GM06990 (cell line): ENCODE measurements at regions not wholly inside any gene's neighbourhood (a gene's known extent, or its start where the extent isn't known, plus 50 kb on each side); places are given as distances from the start of the nearest gene placed in this dataset.

Experiments
- DNase-seq: peaks from one replicate; pipeline ENCODE4 v3.0.0-alpha.2; 2011; ENCODE audit not compliant: insufficient read length; ENCODE audit errors: extremely low read depth
- H3K27me3 ChIP-seq: replicated peaks from 2 replicates; pipeline ENCODE4 v1.6.0; 2011; ENCODE audit warnings: low read length; ENCODE audit not compliant: control insufficient read depth, insufficient read depth
- H3K36me3 ChIP-seq: 2 replicates; pipeline ENCODE4 v1.5.1; 2011; ENCODE audit warnings: low read length; ENCODE audit not compliant: control insufficient read depth, insufficient read depth
- H3K4me3 ChIP-seq: replicated peaks from 2 replicates; pipeline ENCODE4 v1.5.1; 2011; ENCODE audit warnings: low read depth, mild to moderate bottlenecking, control low read depth, low read length
- CTCF ChIP-seq: IDR thresholded peaks from 2 replicates; pipeline ENCODE4 v1.5.1; 2011; ENCODE audit warnings: low read length, control low read depth, mild to moderate bottlenecking, inconsistent platforms; ENCODE audit not compliant: insufficient read depth, poor library complexity, severe bottlenecking

GRCh38 chr6:95660544-95660943 is 83.2 kb downstream of the MANEA start:
- DNase-seq = no peak
- no peak for TF ChIP-seq CTCF
- no peaks in the 10 kb centered on the region for H3K27me3 ChIP-seq
- no peaks in the 10 kb centered on the region for H3K36me3 ChIP-seq
- no peak overlapping the region for H3K4me3 ChIP-seq

GRCh38 chr6:95670011-95670463 is 92.7 kb downstream of the MANEA start:
- Histone ChIP-seq H3K4me3 (no peak overlapping the region), H3K27me3 (no peaks in the 10 kb centered on the region), H3K36me3 (no peaks in the 10 kb centered on the region)
- TF ChIP-seq CTCF = no peak
- no peak for DNase-seq

GRCh38 chr6:95676011-95676628 is 98.8 kb downstream of the MANEA start:
- TF ChIP-seq CTCF = no peak
- DNase-seq = no peak
- Histone ChIP-seq H3K4me3 (no peak overlapping the region), H3K36me3 (no peaks in the 10 kb centered on the region), H3K27me3 (no peaks in the 10 kb centered on the region)

- Histone ChIP-seq H3K4me3 (no peak overlapping the region), H3K36me3 (no peaks in the 10 kb centered on the region), H3K27me3 (no peaks in the 10 kb centered on the region)
- no peak for DNase-seq
- TF ChIP-seq CTCF = no peak
Observed at GRCh38 chr6:95679981-95680380, 102.6 kb downstream of the MANEA start.

- no peak for TF ChIP-seq CTCF
- H3K4me3 ChIP-seq = no peak overlapping the region
- no peaks in the 10 kb centered on the region for H3K27me3 ChIP-seq
- DNase-seq = no peak
- no peaks in the 10 kb centered on the region for H3K36me3 ChIP-seq
Observed at GRCh38 chr6:95681736-95682135, 104.4 kb downstream of the MANEA start.

GRCh38 chr6:95682476-95682875 is 105.1 kb downstream of the MANEA start:
- no peaks in the 10 kb centered on the region for H3K27me3 ChIP-seq
- no peaks in the 10 kb centered on the region for H3K36me3 ChIP-seq
- no peak for TF ChIP-seq CTCF
- DNase-seq = no peak
- H3K4me3 ChIP-seq = no peak overlapping the region
